Prostate gland (tissue), 2 donors: ENCODE measurements at regions not wholly inside any gene's neighbourhood (a gene's known extent, or its start where the extent isn't known, plus 50 kb on each side); places are given as distances from the start of the nearest gene placed in this dataset.

ENCODE experiments used
- DNase-seq: peaks from one replicate; pipeline ENCODE4 v3.0.0-alpha.2; 2019; ENCODE audit warnings: low spot score
- H3K27ac ChIP-seq, 2 donors: fragments of 200-600 bp; sonication (generic); 2 replicates each; pipeline ENCODE4 v1.5.1; 2017 to 2019
- H3K27me3 ChIP-seq: fragments of 200-600 bp; sonication (generic); replicated peaks from 2 replicates; pipeline ENCODE4 v1.5.1; 2019; ENCODE audit not compliant: insufficient read depth
- H3K36me3 ChIP-seq, 2 donors: fragments of 200-600 bp; sonication (generic); 1 replicate in 1 of 2; 2 replicates in 1 of 2; pipeline versions ENCODE4 v1.5.1 to v1.8.1; 2017 to 2019
- H3K4me1 ChIP-seq: fragments of 200-600 bp; sonication (generic); replicated peaks from 2 replicates; pipeline ENCODE4 v1.5.1; 2019
- H3K4me3 ChIP-seq, 2 donors: fragments of 200-600 bp; sonication (generic); 2 replicates each; pipeline ENCODE4 v1.5.1; 2017 to 2019
- H3K9me3 ChIP-seq: fragments of 200-600 bp; sonication (generic); 2 replicates; pipeline ENCODE4 v1.5.1; 2017
- POLR2A ChIP-seq: fragments of 450-650 bp; IDR thresholded peaks from one replicate; pipeline ENCODE4 v1.6.1; 2016; ENCODE audit warnings: antibody characterized with exemption, mild to moderate bottlenecking
- POLR2AphosphoS5 ChIP-seq: sonication (generic); formaldehyde crosslinking; IDR thresholded peaks from one replicate; pipeline ENCODE4 v1.6.1; 2017; ENCODE audit warnings: antibody characterized with exemption
- WGBS: methylation state at CpG from one replicate; pipeline ENCODE4 v1.1.5; 2018; 5-methylcytosine and 5-hydroxymethylcytosine counted together
- intact Hi-C: fragments of 100-400 bp; cut with DNase I; formaldehyde crosslinking; loops from one replicate; pipeline ENCODE4 v1.14.2; 2022
- TF ChIP-seq, protein P1 (sequence below), 4 experiments: fragments of 200-600 bp in 2 of 4; fragments of 450-650 bp in 2 of 4; sonication (generic) in 2 of 4; IDR thresholded peaks; 1 replicate in 3 of 4; 2 replicates in 1 of 4; pipeline ENCODE4 v1.5.1; 2016 to 2019; ENCODE audit warnings: antibody characterized with exemption in 4 of 4, mild to moderate bottlenecking in 2 of 4, moderate library complexity in 2 of 4

DNA sequence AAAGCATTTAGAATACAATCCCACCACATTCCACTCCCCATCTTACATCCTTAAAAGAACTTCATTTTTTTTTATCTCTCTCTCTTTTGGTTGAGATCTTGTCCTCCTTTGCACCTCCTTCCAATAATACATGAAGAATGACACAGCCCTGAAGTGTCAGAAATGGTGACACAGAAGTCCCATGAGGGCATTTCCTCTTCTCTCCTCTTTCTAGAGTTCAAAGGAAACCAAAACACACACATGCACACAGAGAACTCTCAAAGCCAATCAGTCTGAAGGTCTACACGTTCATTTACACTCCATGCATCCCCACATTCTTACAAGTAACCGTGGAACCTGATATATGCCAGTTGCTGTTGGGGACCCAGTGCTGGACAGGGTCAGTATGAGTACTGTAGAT, 450.7 kb downstream of the HNRNPD start:
- H3K36me3 ChIP-seq: no peaks in the 10 kb centered on the region
- no peak overlapping the region for H3K27ac ChIP-seq
- H3K4me1 ChIP-seq: no peaks in the 10 kb centered on the region
- DNase-seq: no peak
- no peaks in the 10 kb centered on the region for H3K9me3 ChIP-seq
- H3K27me3 ChIP-seq: no peaks in the 10 kb centered on the region
- WGBS: 61% methylated on average over 2 of the region's 2 CpGs
- intact Hi-C loops: no loop called here
- TF ChIP-seq POLR2AphosphoS5 (no peak), POLR2A (no peak)
- TF ChIP-seq, protein P1, sequence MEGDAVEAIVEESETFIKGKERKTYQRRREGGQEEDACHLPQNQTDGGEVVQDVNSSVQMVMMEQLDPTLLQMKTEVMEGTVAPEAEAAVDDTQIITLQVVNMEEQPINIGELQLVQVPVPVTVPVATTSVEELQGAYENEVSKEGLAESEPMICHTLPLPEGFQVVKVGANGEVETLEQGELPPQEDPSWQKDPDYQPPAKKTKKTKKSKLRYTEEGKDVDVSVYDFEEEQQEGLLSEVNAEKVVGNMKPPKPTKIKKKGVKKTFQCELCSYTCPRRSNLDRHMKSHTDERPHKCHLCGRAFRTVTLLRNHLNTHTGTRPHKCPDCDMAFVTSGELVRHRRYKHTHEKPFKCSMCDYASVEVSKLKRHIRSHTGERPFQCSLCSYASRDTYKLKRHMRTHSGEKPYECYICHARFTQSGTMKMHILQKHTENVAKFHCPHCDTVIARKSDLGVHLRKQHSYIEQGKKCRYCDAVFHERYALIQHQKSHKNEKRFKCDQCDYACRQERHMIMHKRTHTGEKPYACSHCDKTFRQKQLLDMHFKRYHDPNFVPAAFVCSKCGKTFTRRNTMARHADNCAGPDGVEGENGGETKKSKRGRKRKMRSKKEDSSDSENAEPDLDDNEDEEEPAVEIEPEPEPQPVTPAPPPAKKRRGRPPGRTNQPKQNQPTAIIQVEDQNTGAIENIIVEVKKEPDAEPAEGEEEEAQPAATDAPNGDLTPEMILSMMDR (IDR thresholded peaks at IDR 0.05): no peak
- no peak overlapping the region for H3K4me3 ChIP-seq

DNA sequence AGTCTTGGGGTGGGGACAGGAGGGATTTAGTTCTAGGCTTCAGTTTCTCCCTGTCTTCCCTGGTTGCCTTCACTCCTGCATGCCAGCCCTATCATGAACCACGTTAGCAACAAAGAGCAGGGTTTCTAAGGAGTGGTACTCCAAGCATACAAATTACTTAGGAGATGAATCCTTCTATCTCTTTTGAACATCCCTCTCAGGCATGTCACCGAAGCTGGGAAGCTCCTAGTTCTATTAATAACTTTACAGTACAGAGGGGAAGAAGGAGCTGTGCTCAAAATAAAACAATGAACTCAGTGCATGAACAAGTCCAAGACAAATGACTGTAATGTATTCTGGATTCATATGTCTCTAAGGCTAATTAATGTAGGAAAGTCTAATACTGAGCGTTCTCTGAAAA, 450.6 kb upstream of the RASGEF1B start:
- intact Hi-C loops: no loop called here
- Histone ChIP-seq H3K27me3 (no peaks in the 10 kb centered on the region), H3K4me3 (no peak overlapping the region), H3K27ac (no peak overlapping the region), H3K36me3 (no peaks in the 10 kb centered on the region), H3K9me3 (no peaks in the 10 kb centered on the region), H3K4me1 (no peaks in the 10 kb centered on the region)
- DNase-seq: no peak
- WGBS: 55% methylated on average over 3 of the region's 3 CpGs
- TF ChIP-seq POLR2A: no peak
- TF ChIP-seq POLR2AphosphoS5: no peak
- TF ChIP-seq, protein P1 (IDR thresholded peaks at IDR 0.05): no peak

DNA sequence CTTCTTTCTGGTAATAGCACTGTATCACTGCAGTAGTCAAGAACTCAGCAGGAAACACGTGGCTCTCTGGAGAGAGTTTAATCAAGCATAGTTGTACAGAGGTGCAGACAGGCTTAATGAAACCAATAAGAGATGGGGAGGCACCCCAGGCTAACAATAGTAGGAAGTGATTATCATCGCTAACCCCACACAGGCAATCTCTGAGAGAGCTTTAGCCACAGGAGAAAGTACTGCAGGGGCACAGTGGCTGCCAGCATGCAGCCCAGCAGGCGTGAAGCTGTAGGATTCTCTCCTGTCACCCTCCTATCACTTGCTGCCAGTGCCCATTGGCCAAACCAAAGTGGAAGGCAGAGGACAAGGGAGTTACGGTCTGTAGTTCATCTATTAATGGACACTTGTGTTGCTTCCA, 450.0 kb upstream of the RASGEF1B start:
- Histone ChIP-seq H3K4me3 (no peak overlapping the region), H3K27me3 (no peaks in the 10 kb centered on the region), H3K36me3 (no peaks in the 10 kb centered on the region), H3K27ac (no peak overlapping the region), H3K4me1 (no peaks in the 10 kb centered on the region), H3K9me3 (no peaks in the 10 kb centered on the region)
- WGBS: 50% methylated on average over 4 of the region's 4 CpGs
- intact Hi-C loops: no loop called here
- no peak for DNase-seq
- no peak for TF ChIP-seq POLR2AphosphoS5
- TF ChIP-seq, protein P1 (IDR thresholded peaks at IDR 0.05): no peak
- TF ChIP-seq POLR2A: no peak

DNA sequence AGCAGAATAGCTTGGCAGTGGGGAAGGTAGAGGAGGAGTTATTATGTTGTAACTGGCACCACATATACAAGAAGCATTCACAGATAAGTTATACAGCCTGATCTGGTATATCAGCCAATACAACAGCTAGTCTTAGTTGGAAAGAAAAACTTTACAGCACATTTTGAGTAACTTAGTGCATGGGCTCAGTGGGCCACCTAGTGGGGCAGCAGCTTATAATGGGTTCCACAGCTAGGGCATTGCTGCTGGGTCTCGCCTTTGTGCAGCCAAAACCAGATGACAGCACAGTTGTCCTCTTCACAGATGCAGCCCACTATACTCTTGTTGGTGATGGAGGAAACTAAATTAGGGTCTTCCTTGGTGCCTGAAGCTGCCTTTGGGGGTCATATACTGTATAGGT, 448.1 kb upstream of the RASGEF1B start:
- intact Hi-C loops: no loop called here
- Histone ChIP-seq H3K4me1 (no peaks in the 10 kb centered on the region), H3K4me3 (no peak overlapping the region), H3K36me3 (no peaks in the 10 kb centered on the region), H3K27me3 (no peaks in the 10 kb centered on the region), H3K27ac (no peak overlapping the region), H3K9me3 (no peaks in the 10 kb centered on the region)
- WGBS: 86% methylated on average over 1 of the region's 1 CpG
- DNase-seq: no peak
- TF ChIP-seq POLR2AphosphoS5 (no peak), POLR2A (no peak)
- TF ChIP-seq, protein P1 (IDR thresholded peaks at IDR 0.05): no peak

DNA sequence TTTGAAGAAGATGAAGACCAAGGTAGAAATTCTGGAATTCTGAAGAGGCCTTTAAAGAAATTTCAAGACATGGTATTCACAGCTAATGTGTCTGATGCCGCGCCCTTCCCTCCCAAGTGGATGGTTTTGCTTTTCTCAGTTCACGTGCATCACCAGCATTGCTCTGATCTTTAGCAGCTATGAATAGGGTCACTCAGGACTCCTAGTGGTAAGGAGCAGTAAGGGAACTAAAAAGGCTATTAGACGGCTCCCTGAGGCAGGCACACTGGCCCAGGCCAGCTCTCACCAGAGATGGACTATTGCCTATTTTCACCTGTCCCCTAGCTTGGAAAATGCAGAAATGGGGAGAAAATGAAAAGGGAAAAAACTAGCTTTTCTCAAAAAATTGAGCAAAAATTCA, 447.5 kb upstream of the RASGEF1B start:
- Histone ChIP-seq H3K27ac (no peak overlapping the region), H3K4me3 (no peak overlapping the region), H3K27me3 (no peaks in the 10 kb centered on the region), H3K9me3 (no peaks in the 10 kb centered on the region), H3K4me1 (no peaks in the 10 kb centered on the region), H3K36me3 (no peaks in the 10 kb centered on the region)
- 52% methylated on average over 4 of the region's 4 CpGs for WGBS
- DNase-seq: no peak
- TF ChIP-seq, protein P1 (IDR thresholded peaks at IDR 0.05): peak in 1 of 4 experiments; percentile 8
- TF ChIP-seq POLR2AphosphoS5: no peak
- intact Hi-C loops: no loop called here
